ENCODE measurements at regions not wholly inside any gene's neighbourhood (a gene's known extent, or its start where the extent isn't known, plus 50 kb on each side); places are given as distances from the start of the nearest gene placed in this dataset.

- no peak for DNase-seq
These were observed 97.8 kb upstream of the SEC61G start for GRCh38 chr7:54856856-54857255.

DNA sequence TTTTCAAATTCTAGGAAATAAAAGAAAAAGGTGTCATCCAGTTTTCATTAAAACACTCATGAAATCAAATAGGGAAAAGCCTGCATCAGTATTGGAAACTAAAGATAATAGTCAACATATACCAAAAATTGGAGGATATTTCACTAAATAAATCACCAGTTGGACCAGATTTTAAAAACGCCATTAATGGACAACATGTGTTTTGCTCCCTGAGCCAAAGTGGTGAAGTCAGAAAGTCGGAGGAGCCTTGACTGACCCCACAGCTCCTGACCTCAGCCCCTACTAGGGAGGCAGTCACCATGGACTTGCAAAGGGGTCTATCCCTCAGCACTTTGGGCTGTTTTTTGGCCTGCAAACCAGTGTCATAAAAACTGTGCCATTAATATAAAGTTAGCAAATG is 98.3 kb upstream of the SEC61G start:
- DNase-seq: no peak

GRCh38 chr7:54858008-54858692 is 99.1 kb upstream of the SEC61G start:
- DNase-seq: no peak

DNA sequence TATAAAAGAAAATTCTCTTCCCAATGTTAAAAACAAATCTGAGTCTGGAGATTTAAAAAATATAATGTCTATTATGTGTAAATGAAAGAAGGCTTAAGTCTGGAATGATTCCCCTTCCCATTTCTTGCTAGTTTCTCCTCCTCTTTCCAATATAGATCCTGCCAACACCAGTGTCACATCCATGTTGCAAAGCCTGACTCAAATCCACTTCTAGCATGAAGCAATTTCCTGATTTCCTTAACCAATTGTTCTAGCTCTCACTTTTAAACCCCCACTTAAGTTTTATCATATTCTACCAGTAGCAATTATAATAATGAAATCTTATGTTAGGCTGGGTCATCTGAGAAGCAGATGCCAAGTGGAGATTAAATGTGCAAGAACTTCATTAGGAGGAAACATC is 100.1 kb upstream of the SEC61G start:
- no peak for DNase-seq

GRCh38 chr7:54859545-54859944 is 100.5 kb upstream of the SEC61G start:
- no peak for DNase-seq

DNA sequence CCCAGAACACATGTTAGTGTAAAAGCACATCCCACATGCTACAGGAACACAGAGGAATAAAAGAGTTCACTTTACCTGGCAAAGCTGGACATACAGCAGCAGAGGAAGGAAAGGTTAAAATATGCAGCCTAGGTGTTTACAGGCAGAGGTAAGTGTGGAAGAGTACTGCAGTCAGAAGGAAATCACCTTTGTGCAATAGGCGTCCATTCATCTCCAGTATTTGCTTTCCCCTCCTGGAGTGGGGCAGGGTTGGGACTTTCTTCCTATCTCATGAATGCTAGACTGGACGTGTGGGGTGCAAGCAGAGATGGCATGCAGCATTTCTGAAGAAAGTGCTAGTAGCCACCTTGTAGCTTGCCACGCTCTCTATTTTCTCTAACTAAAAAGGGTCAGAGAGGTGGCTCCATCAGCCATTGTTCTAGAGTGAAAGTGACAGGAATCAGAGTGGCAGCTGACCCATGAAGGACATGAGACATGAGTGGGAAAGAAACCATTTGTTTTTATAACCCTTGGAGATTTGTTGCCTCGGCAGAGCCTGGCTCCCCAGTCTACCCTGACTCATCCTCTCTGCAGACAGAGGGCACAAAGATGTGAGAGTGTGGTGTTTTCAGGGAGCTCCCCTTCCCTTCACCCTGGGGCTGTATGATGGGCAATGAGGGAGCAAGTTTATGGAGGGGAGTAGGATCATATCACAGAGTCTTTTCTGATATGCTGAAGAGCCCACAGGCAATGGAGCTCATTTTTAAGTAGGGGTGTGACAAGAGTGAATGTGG is 101.2 kb upstream of the SEC61G start:
- DNase-seq: no peak

DNA sequence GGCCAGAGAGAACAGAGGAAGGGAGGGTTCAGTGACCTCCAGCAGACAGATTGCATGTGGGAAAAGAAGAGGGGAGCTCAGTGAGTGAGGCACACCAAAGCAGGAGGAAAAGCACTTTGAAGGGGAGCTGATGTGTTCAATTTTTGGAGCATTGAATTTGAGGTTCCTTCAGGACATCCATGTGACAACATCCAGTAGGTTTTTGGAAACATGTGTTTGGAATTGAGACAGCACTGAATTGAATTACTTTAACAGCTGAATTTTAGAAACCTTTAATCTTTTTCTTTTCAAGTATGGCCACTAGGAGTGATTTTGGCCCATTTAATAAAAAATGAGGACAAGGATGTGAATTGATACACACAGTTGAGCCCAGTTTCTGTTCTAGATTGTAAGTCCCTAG is 101.8 kb upstream of the SEC61G start:
- DNase-seq: no peak

GRCh38 chr7:54864663-54865062 is 105.7 kb upstream of the SEC61G start:
- DNase-seq: no peak

GRCh38 chr7:54869523-54869922 is 110.5 kb upstream of the SEC61G start:
- DNase-seq: no peak

DNA sequence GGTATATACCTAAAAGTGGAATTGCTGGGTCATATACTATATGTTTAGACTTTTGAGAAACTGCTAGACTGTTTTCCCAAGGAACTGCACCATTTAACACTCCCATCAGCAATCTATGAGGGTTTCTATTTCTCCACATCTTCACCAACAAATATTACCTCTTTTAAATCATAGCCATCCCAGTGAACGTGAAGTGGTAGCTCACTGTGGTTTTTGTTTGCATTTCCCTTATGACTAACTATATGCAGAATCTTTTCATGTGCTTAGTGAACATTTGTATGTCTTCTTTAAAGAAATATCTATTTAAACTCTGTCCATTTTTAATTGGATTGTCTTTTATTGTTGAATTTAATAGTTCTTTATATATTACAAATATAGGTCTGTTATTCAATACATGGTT is 115.8 kb upstream of the SEC61G start:
- DNase-seq: no peak

DNA sequence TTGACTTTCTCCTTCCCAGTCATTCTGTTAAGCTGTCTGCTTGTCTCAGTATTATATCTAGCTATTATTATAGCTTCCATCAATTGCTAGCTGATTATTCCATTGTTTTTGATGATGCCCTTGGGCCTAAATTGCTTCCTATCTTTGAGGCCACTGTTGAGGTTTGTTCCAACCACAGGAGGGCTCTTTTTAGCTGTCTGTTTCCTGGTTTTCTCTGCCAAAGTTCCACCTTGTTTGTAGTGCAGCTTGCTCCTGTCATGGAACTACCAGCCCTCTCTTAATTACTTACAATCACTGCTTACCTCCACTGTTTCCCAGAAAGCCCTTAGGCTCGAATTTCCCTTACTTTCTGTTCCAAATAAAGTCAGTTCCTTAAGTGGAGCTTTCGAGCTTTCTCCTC is 118.7 kb upstream of the SEC61G start:
- DNase-seq: no peak

DNA sequence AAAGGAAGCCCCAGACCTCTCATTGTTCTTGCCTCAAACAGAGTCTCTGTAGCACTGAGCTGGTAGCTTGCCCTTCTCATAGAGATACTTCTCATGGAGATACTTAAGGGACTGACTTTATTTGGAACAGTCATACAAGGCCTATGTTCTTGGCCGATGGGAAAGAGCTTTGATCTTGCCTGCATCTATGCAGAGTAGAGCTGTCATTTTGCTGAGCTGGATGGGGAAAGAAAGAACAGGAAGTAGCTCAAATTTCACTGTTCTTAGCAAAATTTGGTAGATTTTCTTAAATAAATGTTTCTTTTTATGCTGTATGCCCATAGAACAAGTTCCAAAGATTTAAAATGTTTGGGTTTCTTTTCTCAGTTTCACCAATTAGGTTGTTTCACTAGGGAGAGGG is 119.3 kb upstream of the SEC61G start:
- DNase-seq: no peak

- DNase-seq: no peak
These were observed 120.8 kb upstream of the SEC61G start for GRCh38 chr7:54879776-54880175.

GRCh38 chr7:54880326-54880989 is 121.4 kb upstream of the SEC61G start:
- no peak for DNase-seq

DNA sequence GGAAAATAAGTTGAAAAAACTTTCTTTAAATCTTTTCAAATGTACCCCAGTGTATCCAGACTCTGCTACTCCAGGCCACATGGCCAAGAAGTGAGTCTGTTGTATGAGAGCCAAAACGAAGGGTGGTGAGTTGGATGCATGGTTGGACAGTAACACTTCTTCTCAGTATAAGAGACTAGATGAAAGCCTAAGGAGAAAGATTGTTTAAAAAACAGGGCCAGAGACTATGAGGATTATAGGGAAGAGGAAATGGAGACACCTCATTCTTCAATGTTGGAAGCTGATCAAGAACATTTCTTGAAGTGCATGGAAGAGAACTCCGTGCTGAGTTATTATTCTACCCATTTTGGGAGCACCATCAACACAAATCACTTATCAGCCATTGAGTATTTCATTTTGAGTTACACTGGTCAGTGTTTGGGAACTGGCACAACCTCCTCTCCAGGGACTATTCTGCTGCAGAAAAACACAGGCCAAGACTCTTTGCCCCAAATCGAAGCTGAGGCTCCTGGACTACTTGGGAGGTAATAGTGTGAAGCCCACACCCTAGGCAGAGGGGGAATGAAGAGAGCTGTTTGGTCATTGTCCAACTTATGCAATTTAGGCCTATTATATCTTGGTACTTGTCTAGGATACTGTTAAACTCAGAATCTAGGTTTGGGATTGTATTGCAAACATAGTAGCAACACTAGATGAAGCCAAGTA is 123.0 kb upstream of the SEC61G start:
- DNase-seq: no peak

- no peak for DNase-seq
These were observed 123.7 kb upstream of the SEC61G start for GRCh38 chr7:54882694-54883093.

- no peak for DNase-seq
These were observed 124.6 kb upstream of the SEC61G start for GRCh38 chr7:54883576-54883975.

GRCh38 chr7:54885285-54885684 is 126.3 kb upstream of the SEC61G start:
- DNase-seq: no peak

- DNase-seq: no peak
These were observed 129.2 kb upstream of the SEC61G start for GRCh38 chr7:54888067-54888733.

- DNase-seq: no peak
These were observed 129.7 kb upstream of the SEC61G start for GRCh38 chr7:54888734-54889082.

DNA sequence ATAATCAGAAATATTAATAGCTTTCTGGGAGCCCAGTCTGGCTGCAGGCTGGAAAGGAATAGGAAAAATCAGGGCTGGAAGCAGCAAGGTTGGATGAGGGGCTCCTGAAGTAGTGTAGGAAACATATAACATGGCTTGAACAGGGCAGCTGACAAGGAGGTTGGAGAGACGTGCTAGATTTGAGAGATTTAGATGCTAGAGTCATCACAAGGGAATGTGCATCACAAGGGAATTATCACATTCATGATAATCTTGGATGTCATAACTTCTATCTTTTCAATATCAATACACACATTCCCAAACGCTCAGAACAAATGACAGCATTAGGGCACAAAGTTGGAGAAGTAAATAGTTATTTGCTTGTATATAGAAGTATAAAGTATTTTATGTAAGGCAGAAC is 120.9 kb upstream of the EGFR start:
- DNase-seq: no peak

DNA sequence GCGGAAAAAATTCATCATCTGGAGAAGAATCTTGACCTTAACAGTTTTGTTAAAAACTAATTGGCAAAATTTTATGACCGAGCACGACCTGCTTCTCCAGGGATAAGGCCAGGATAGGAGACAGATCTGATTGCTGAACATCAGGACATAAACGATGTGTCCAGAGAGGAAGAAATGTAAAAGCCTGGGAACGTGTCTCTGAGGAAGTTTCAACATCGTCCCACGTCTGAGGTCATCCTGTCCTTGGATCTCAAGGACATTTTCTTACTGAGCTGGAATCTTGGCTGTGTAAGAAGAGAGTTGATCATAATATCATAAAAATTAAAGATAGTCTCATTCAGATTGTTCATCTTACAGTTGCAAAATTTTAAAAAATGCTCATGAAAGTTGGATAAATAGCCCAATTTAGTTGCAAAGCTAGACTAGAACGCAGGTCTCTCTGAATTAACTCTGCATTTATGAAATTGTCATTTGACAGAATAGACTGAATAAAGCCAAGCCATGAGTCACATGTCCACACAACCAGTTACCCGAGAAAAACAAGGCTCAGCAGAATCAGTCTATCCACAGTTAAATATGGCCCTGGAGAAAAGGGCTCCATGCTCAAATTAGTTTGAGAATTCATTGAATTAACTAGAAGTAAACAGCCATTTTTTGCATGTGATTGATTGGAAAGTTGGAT is 120.0 kb upstream of the EGFR start:
- no peak for DNase-seq

All from activated CD4-positive, alpha-beta T cell treated with anti-CD3 and anti-CD28 coated beads, Interleukin-2, amount 50 U/mL, for 16 hours (primary cell).